IMR-90 (cell line): ENCODE measurements at regions not wholly inside any gene's neighbourhood (a gene's known extent, or its start where the extent isn't known, plus 50 kb on each side); places are given as distances from the start of the nearest gene placed in this dataset.

Experiments used
- ATAC-seq: fragments of 200-7000 bp; cut with Tn5 transposase; 2 replicates; pipeline ENCODE4 v1.9.1; 2020; ENCODE audit warnings: low read depth, mild to moderate bottlenecking, moderate library complexity
- BruUV-seq: library from RNA; stranded (reverse); fragments of 400-500 nt; replicated peaks from 2 replicates; lab custom pipeline; 2021; lab: Mats Ljungman, UMichigan
- CTCF ChIA-PET: fragments of 300-600 bp; formaldehyde crosslinking; extraction: SDS; loops from one replicate; lab custom pipeline; 2021; ENCODE audit warnings: antibody characterized with exemption; lab: Yijun Ruan, JAX
- POLR2A ChIA-PET: fragments of 300-600 bp; sonication (Branson Sonifier 250); formaldehyde crosslinking; loops from one replicate; lab custom pipeline; 2022; ENCODE audit warnings: antibody characterized with exemption; ENCODE audit not compliant: unreplicated experiment; lab: Charles Lee
- DNase-seq: peaks from one replicate; pipeline ENCODE4 v3.0.0; 2013
- H2AFZ ChIP-seq: replicated peaks from 2 replicates; pipeline ENCODE3; 2013; ENCODE audit warnings: low read length, mild to moderate bottlenecking; ENCODE audit not compliant: poor library complexity
- H2AK5ac ChIP-seq: 2 replicates; pipeline ENCODE4 v1.6.1; 2013; ENCODE audit warnings: low read depth, low read length, inconsistent platforms
- H2AK9ac ChIP-seq: replicated peaks from 2 replicates; pipeline ENCODE3; 2013; ENCODE audit warnings: mild to moderate bottlenecking, low read depth, low read length, moderate library complexity; ENCODE audit not compliant: poor library complexity
- H2BK120ac ChIP-seq: 2 replicates; pipeline ENCODE4 v1.6.1; 2013; ENCODE audit warnings: low read depth, low read length, inconsistent platforms
- H2BK15ac ChIP-seq: 3 replicates; pipeline ENCODE4 v1.6.1; 2013; ENCODE audit warnings: low read depth, low read length, inconsistent platforms
- H2BK20ac ChIP-seq: 2 replicates; pipeline ENCODE4 v1.6.1; 2013; ENCODE audit warnings: low read depth, mild to moderate bottlenecking, inconsistent platforms, low read length, moderate library complexity
- H2BK5ac ChIP-seq: 2 replicates; pipeline ENCODE4 v1.6.1; 2013; ENCODE audit warnings: mild to moderate bottlenecking, low read depth, low read length, inconsistent platforms; ENCODE audit not compliant: poor library complexity, severe bottlenecking
- H3K14ac ChIP-seq: replicated peaks from 2 replicates; pipeline ENCODE4 v1.6.1; 2013; ENCODE audit warnings: low read depth, low read length, inconsistent platforms
- H3K18ac ChIP-seq: 2 replicates; pipeline ENCODE4 v1.6.1; 2013; ENCODE audit warnings: low read depth, low read length, control low read depth
- H3K23ac ChIP-seq: 2 replicates; pipeline ENCODE4 v1.6.1; 2013; ENCODE audit warnings: low read depth, low read length, inconsistent platforms
- H3K27ac ChIP-seq: 2 replicates; pipeline ENCODE4 v1.5.1; 2013; ENCODE audit warnings: mild to moderate bottlenecking, control low read depth, low read length; ENCODE audit not compliant: insufficient read depth
- H3K27me3 ChIP-seq: 2 replicates; pipeline ENCODE4 v1.6.1; 2013; ENCODE audit warnings: low read length; ENCODE audit not compliant: control insufficient read depth, insufficient read depth
- H3K36me3 ChIP-seq: 2 replicates; pipeline ENCODE4 v1.6.1; 2013; ENCODE audit warnings: low read length, mixed read lengths; ENCODE audit not compliant: control insufficient read depth, insufficient read depth
- H3K4ac ChIP-seq: 2 replicates; pipeline ENCODE4 v1.6.1; 2013; ENCODE audit warnings: low read depth, low read length, inconsistent platforms
- H3K4me1 ChIP-seq: 2 replicates; pipeline ENCODE4 v1.6.1; 2013; ENCODE audit warnings: low read length, mixed read lengths; ENCODE audit not compliant: control insufficient read depth, insufficient read depth
- H3K4me2 ChIP-seq: 2 replicates; pipeline ENCODE4 v1.6.1; 2013; ENCODE audit warnings: low read depth, mild to moderate bottlenecking, control low read depth, low read length, moderate library complexity
- H3K4me3 ChIP-seq: 2 replicates; pipeline ENCODE4 v1.5.1; 2013; ENCODE audit warnings: low read depth, mild to moderate bottlenecking, control low read depth, low read length, moderate library complexity; ENCODE audit not compliant: insufficient read depth
- H3K56ac ChIP-seq: 2 replicates; pipeline ENCODE4 v1.6.1; 2013; ENCODE audit warnings: low read length, inconsistent platforms; ENCODE audit not compliant: insufficient read depth; ENCODE audit errors: extremely low read depth
- H3K79me1 ChIP-seq, 2 experiments: 2 replicates each; pipeline ENCODE4 v1.6.1; 2013; ENCODE audit warnings: low read length in 2 of 2, inconsistent platforms in 1 of 2, low read depth in 1 of 2
- H3K9ac ChIP-seq: 2 replicates; pipeline ENCODE4 v1.6.1; 2013; ENCODE audit warnings: low read depth, low read length, control low read depth
- H3K9me1 ChIP-seq: 2 replicates; pipeline ENCODE4 v1.6.1; 2013; ENCODE audit warnings: low read length, inconsistent platforms; ENCODE audit not compliant: insufficient read depth
- H3K9me3 ChIP-seq: 2 replicates; pipeline ENCODE4 v1.6.1; 2013; ENCODE audit warnings: low read length; ENCODE audit not compliant: control insufficient read depth, insufficient read depth
- H4K20me1 ChIP-seq: 2 replicates; pipeline ENCODE4 v1.6.1; 2013; ENCODE audit warnings: low read length, inconsistent platforms; ENCODE audit not compliant: insufficient read depth
- H4K5ac ChIP-seq: 2 replicates; pipeline ENCODE4 v1.6.1; 2013; ENCODE audit warnings: mild to moderate bottlenecking, low read depth, low read length, control low read depth
- H4K8ac ChIP-seq, 2 experiments: 2 replicates each; pipeline ENCODE4 v1.6.1; 2013; ENCODE audit warnings: low read depth in 2 of 2, low read length in 2 of 2, control low read depth in 1 of 2, inconsistent platforms in 1 of 2
- H4K91ac ChIP-seq: 2 replicates; pipeline ENCODE4 v1.6.1; 2013; ENCODE audit warnings: low read depth, low read length, inconsistent platforms; ENCODE audit not compliant: insufficient read depth
- FOS ChIP-seq: fragments of 150-350 bp; IDR thresholded peaks from 2 replicates; pipeline ENCODE4 v1.6.1; 2016; ENCODE audit warnings: low read depth, low read length
- RAD21 ChIP-seq: IDR thresholded peaks from 2 replicates; pipeline ENCODE4 v1.6.1; 2012; ENCODE audit warnings: low read length, improper control_type of control experiment
- RCOR1 ChIP-seq: IDR thresholded peaks from 2 replicates; pipeline ENCODE4 v1.6.1; 2012; ENCODE audit warnings: mild to moderate bottlenecking, low read length, improper control_type of control experiment; ENCODE audit not compliant: insufficient replicate concordance
- RFX5 ChIP-seq: IDR thresholded peaks from 2 replicates; pipeline ENCODE4 v1.8.0; 2012; ENCODE audit warnings: low read depth, mild to moderate bottlenecking, low read length, moderate library complexity
- WGBS, 2 experiments: methylation state at CpG; one replicate each; pipeline versions ENCODE4 v1.1.5 to v1.1.7; 2013; ENCODE audit warnings: missing lambda C conversion rate in 2 of 2; ENCODE audit not compliant: insufficient read length in 1 of 2; ENCODE audit errors: extremely low coverage in 2 of 2; 5-methylcytosine and 5-hydroxymethylcytosine counted together
- dilution Hi-C: fragments of 300-500 bp; cut with HindIII; formaldehyde crosslinking; loops from one replicate; pipeline ENCODE4 v1.14.3; 2018; ENCODE audit warnings: low sequenced_read_pairs; ENCODE audit not compliant: unreplicated experiment
- in situ Hi-C: fragments of 300-500 bp; cut with MboI; formaldehyde crosslinking; loops from 3 replicates; pipeline ENCODE4 v1.14.3; 2019; ENCODE audit warnings: low sequenced_read_pairs, inconsistent platforms, mixed read lengths
- intact Hi-C: fragments of 100-400 bp; cut with micrococcal nuclease; formaldehyde crosslinking; loops from 2 replicates; pipeline ENCODE4 v1.10.0; 2022

DNA sequence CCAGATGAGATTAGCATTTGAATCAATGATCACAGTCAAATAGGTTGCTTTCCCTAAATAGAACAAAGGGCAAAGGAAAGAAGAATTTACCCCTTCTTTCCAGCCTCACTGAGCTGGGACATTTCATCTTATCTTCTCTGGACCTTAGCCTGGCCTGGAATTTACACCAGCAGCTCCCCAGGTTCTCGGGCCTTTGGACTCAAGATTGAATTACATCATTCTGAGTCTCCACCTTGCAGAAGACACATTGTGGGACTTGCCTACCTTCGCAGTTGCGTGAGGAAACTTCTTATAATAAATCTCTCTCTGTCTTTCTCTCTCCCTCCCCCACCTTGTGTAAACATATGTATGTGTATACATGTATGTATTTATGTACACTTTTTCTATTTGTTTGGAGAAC, 732.4 kb downstream of the IPMK start:
- Histone ChIP-seq H3K27ac (no peak overlapping the region), H3K36me3 (no peaks in the 10 kb centered on the region), H2BK120ac (no peak overlapping the region), H4K8ac (no peak overlapping the region), H3K23ac (no peak overlapping the region), H3K4me3 (no peak overlapping the region), H3K4me1 (no peaks in the 10 kb centered on the region), H3K14ac (no peak overlapping the region), H3K9me1 (no peaks in the 10 kb centered on the region), H3K79me1 (no peaks in the 10 kb centered on the region), H4K91ac (no peak overlapping the region), H4K20me1 (no peaks in the 10 kb centered on the region), H3K9me3 (peaks cover 4% of the 10 kb centered on the region; the same call in 1 of the 2 replicates), H2AFZ (no peak overlapping the region), H3K18ac (no peak overlapping the region), H2BK5ac (no peak overlapping the region), H3K56ac (no peak overlapping the region), H3K9ac (no peak overlapping the region), H3K27me3 (no peaks in the 10 kb centered on the region), H2BK15ac (no peak overlapping the region), H2BK20ac (no peak overlapping the region), H3K4me2 (no peak overlapping the region), H2AK5ac (no peak overlapping the region), H2AK9ac (no peak overlapping the region), H4K5ac (no peak overlapping the region), H3K4ac (no peak overlapping the region)
- intact Hi-C loops (no loop called here), dilution Hi-C loops (no loop called here), in situ Hi-C loops (no loop called here)
- DNase-seq (no peak), ATAC-seq (no peak)
- TF ChIP-seq FOS (no peak), RCOR1 (no peak), RFX5 (no peak), RAD21 (no peak)
- ChIA-PET CTCF (no interaction called here), POLR2A (no interaction called here)
- 38% methylated on average over 1 of the region's 3 CpGs; no CpG with 5 or more reads in 1 of the 2 experiments for WGBS, 2 experiments
- no TSS peak for BruUV-seq
